GM12864 (cell line): ENCODE measurements at regions not wholly inside any gene's neighbourhood (a gene's known extent, or its start where the extent isn't known, plus 50 kb on each side); places are given as distances from the start of the nearest gene placed in this dataset.

Experiments
- DNase-seq: peaks from one replicate; pipeline ENCODE4 v3.0.0-alpha.2; 2011; ENCODE audit warnings: low read depth
- H3K4me3 ChIP-seq: 2 replicates; pipeline ENCODE4 v1.5.1; 2011; ENCODE audit warnings: mild to moderate bottlenecking, low read depth, low read length, control low read depth
- TF ChIP-seq, protein P1 (sequence below): IDR thresholded peaks from 2 replicates; pipeline ENCODE4 v1.5.1; 2011; ENCODE audit warnings: low read depth, mild to moderate bottlenecking, moderate library complexity, low read length, control low read depth, inconsistent platforms; ENCODE audit errors: missing control alignments

DNA sequence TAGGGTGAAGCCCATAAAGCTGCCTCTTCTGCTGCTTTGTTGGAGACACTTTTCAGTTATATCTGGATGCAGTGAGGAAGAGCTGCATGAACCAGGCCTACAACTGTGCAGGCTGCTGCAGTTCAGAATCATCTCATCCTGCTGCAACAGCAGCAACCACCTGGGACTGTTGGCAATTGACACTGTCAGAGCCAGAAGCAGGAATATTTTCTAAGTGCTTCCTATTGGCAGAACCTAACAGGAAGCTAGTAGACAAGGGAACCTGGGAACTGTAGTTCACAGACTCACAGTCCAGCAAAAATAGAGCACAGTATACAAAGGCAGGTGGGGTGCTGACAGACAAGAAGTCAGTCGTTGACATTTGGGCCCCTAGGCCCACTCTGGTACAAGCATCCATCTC, 452.9 kb upstream of the SPRED2 start:
- no peak overlapping the region for H3K4me3 ChIP-seq
- TF ChIP-seq, protein P1, sequence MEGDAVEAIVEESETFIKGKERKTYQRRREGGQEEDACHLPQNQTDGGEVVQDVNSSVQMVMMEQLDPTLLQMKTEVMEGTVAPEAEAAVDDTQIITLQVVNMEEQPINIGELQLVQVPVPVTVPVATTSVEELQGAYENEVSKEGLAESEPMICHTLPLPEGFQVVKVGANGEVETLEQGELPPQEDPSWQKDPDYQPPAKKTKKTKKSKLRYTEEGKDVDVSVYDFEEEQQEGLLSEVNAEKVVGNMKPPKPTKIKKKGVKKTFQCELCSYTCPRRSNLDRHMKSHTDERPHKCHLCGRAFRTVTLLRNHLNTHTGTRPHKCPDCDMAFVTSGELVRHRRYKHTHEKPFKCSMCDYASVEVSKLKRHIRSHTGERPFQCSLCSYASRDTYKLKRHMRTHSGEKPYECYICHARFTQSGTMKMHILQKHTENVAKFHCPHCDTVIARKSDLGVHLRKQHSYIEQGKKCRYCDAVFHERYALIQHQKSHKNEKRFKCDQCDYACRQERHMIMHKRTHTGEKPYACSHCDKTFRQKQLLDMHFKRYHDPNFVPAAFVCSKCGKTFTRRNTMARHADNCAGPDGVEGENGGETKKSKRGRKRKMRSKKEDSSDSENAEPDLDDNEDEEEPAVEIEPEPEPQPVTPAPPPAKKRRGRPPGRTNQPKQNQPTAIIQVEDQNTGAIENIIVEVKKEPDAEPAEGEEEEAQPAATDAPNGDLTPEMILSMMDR = no peak
- no peak for DNase-seq

- no peak for DNase-seq
- H3K4me3 ChIP-seq = no peak overlapping the region
- TF ChIP-seq, protein P1 = no peak
Observed at GRCh38 chr2:65881592-65881991, 449.2 kb upstream of the SPRED2 start.

DNA sequence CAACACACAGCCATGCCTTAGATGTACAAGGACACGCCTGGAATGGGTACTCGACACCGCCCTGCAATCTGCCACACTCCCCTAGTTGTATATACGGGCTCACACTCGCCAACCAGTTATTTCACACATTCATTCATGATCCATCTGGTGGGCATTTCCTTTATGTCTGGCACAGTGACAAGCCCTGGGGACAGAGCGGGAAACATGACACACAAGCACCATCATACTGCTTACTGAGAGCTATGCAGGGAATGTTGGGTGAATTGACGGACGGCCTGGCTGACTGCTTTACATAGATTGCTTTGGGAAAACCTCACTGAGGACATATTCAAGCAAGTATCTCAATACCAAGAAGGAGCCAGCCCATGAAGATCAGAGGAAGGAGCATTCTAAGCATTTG, 448.0 kb upstream of the SPRED2 start:
- H3K4me3 ChIP-seq = no peak overlapping the region
- TF ChIP-seq, protein P1 = no peak
- DNase-seq = no peak

GRCh38 chr2:65878011-65878340, 445.6 kb upstream of the SPRED2 start:
- no peak for DNase-seq
- TF ChIP-seq, protein P1 = no peak

GRCh38 chr2:65877331-65878010, 445.1 kb upstream of the SPRED2 start:
- no peak overlapping the region for H3K4me3 ChIP-seq
- no peak for DNase-seq
- TF ChIP-seq, protein P1 = no peak

More at GRCh38 chr2:65878011-65878340, 445.6 kb upstream of the SPRED2 start:
- no peak overlapping the region for H3K4me3 ChIP-seq

DNA sequence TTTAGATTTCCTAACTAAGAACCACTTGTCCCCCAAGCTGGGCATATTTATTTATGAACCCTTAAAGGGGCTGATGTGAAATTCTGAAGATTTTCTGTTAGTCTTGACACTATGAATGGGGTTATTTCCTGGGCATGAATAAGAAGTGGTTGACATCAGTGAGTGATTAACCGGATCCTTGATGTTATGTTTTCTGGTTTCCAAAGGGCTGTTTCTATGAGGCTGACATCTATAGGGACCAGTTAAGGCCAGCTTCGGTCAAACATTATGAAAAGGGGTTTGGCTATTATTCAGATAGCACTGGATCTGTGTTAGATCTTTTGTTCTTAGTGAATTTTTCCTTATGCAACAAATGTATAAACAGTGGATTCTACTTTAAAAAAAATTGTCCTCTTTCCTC, 443.7 kb upstream of the SPRED2 start:
- DNase-seq = no peak
- TF ChIP-seq, protein P1 = no peak
- no peak overlapping the region for H3K4me3 ChIP-seq

GRCh38 chr2:65870826-65871225, 438.4 kb upstream of the SPRED2 start:
- TF ChIP-seq, protein P1 = no peak
- no peak for DNase-seq
- no peak overlapping the region for H3K4me3 ChIP-seq
